GM23248 (cell line): ENCODE measurements at regions not wholly inside any gene's neighbourhood (a gene's known extent, or its start where the extent isn't known, plus 50 kb on each side); places are given as distances from the start of the nearest gene placed in this dataset.
"Not testable (repeated sequence)": the region's sequence is repeated elsewhere in the genome, so short reads cannot be mapped to it uniquely, and the experiment has no call there.

Experiments used
- DNase-seq: peaks from one replicate; pipeline ENCODE4 v3.0.0-alpha.2; 2015
- H2AFZ ChIP-seq: fragments of 200-600 bp; sonication (generic); 2 replicates; pipeline ENCODE4 v1.6.1; 2016; ENCODE audit warnings: antibody characterized with exemption
- H3F3A ChIP-seq: fragments of 200-600 bp; sonication (generic); 2 replicates; pipeline ENCODE4 v1.6.1; 2016; ENCODE audit warnings: mild to moderate bottlenecking, antibody characterized with exemption, mixed run types; ENCODE audit not compliant: insufficient read depth
- H3K27ac ChIP-seq: fragments of 200-600 bp; sonication (generic); 2 replicates; pipeline ENCODE4 v1.5.1; 2016; ENCODE audit warnings: mild to moderate bottlenecking
- H3K27me3 ChIP-seq: fragments of 200-600 bp; sonication (generic); replicated peaks from 2 replicates; pipeline ENCODE4 v1.6.1; 2016; ENCODE audit warnings: mild to moderate bottlenecking; ENCODE audit not compliant: insufficient read depth
- H3K36me3 ChIP-seq: fragments of 200-600 bp; sonication (generic); 2 replicates; pipeline ENCODE4 v1.6.1; 2016; ENCODE audit warnings: low read depth, mild to moderate bottlenecking
- H3K4me1 ChIP-seq: fragments of 200-600 bp; sonication (generic); 2 replicates; pipeline ENCODE4 v1.6.1; 2016; ENCODE audit warnings: mild to moderate bottlenecking; ENCODE audit not compliant: insufficient read depth
- H3K4me2 ChIP-seq: fragments of 200-600 bp; sonication (generic); one replicate; pipeline ENCODE4 v1.6.1; 2016; ENCODE audit warnings: mild to moderate bottlenecking; ENCODE audit not compliant: unreplicated experiment
- H3K4me3 ChIP-seq: fragments of 200-600 bp; sonication (generic); 2 replicates; pipeline ENCODE4 v1.5.1; 2016; ENCODE audit warnings: mild to moderate bottlenecking
- H3K79me2 ChIP-seq: fragments of 200-600 bp; sonication (generic); 2 replicates; pipeline ENCODE4 v1.6.1; 2016; ENCODE audit warnings: mild to moderate bottlenecking; ENCODE audit not compliant: insufficient read depth
- H3K9ac ChIP-seq: fragments of 200-600 bp; sonication (generic); 2 replicates; pipeline ENCODE4 v1.6.1; 2016; ENCODE audit warnings: mild to moderate bottlenecking
- H3K9me2 ChIP-seq: fragments of 200-600 bp; sonication (generic); 2 replicates; pipeline ENCODE4 v1.6.1; 2016; ENCODE audit warnings: mixed run types, mild to moderate bottlenecking, moderate library complexity; ENCODE audit not compliant: insufficient read depth
- H3K9me3 ChIP-seq: fragments of 200-600 bp; sonication (generic); one replicate; pipeline ENCODE4 v1.6.1; 2017; ENCODE audit warnings: low read depth
- H4K20me1 ChIP-seq: fragments of 200-600 bp; sonication (generic); 2 replicates; pipeline ENCODE4 v1.6.0; 2016; ENCODE audit not compliant: insufficient read depth
- EZH2 ChIP-seq: fragments of 200-600 bp; sonication (generic); IDR thresholded peaks from 2 replicates; pipeline ENCODE4 v1.6.1; 2018; ENCODE audit warnings: antibody characterized with exemption, mild to moderate bottlenecking; ENCODE audit not compliant: insufficient read depth, poor library complexity, severe bottlenecking
- EZH2phosphoT487 ChIP-seq: fragments of 200-600 bp; sonication (generic); IDR thresholded peaks from 2 replicates; pipeline ENCODE4 v1.6.1; 2018; ENCODE audit warnings: antibody characterized with exemption, moderate library complexity, mild to moderate bottlenecking, low read depth; ENCODE audit not compliant: insufficient read depth
- WGBS, 2 experiments: methylation state at CpG; one replicate each; pipeline ENCODE4 v1.1.6; 2015 to 2017; ENCODE audit warnings: low lambda C conversion rate in 2 of 2, low coverage in 1 of 2; ENCODE audit errors: missing lambda C conversion rate in 2 of 2; 5-methylcytosine and 5-hydroxymethylcytosine counted together
- in situ Hi-C: fragments of 300-500 bp; cut with MboI; formaldehyde crosslinking; loops from 2 replicates; pipeline ENCODE4 v1.15.0; 2020

- Histone ChIP-seq H3K27me3 (no peaks in the 10 kb centered on the region), H3K4me1 (no peaks in the 10 kb centered on the region), H3K79me2 (no peaks in the 10 kb centered on the region), H3K9ac (no peak overlapping the region), H2AFZ (no peak overlapping the region), H4K20me1 (no peaks in the 10 kb centered on the region), H3K36me3 (no peaks in the 10 kb centered on the region), H3K27ac (no peak overlapping the region), H3K9me3 (no peaks in the 10 kb centered on the region), H3K9me2 (no peaks in the 10 kb centered on the region), H3F3A (no peaks in the 10 kb centered on the region), H3K4me2 (no peak overlapping the region), H3K4me3 (no peak overlapping the region)
- TF ChIP-seq EZH2 (no peak), EZH2phosphoT487 (no peak)
- 68 to 72% methylated on average over 5 of the region's 5 CpGs for WGBS, 2 experiments
- DNase-seq: no peak
- in situ Hi-C loops: no loop called here
These were observed 227.5 kb downstream of the PAPSS1 start for GRCh38 chr4:107492566-107492965.

GRCh38 chr4:107490116-107490515 lies 229.9 kb downstream of the PAPSS1 start:
- no peak for TF ChIP-seq EZH2phosphoT487
- Histone ChIP-seq H3K4me1 (no peaks in the 10 kb centered on the region), H3K9ac (no peak overlapping the region), H4K20me1 (no peaks in the 10 kb centered on the region), H3K79me2 (no peaks in the 10 kb centered on the region), H3K36me3 (no peaks in the 10 kb centered on the region), H2AFZ (no peak overlapping the region), H3K4me2 (no peak overlapping the region), H3F3A (no peaks in the 10 kb centered on the region), H3K9me3 (no peaks in the 10 kb centered on the region), H3K27me3 (no peaks in the 10 kb centered on the region), H3K4me3 (no peak overlapping the region), H3K9me2 (no peaks in the 10 kb centered on the region), H3K27ac (no peak overlapping the region)
- no peak for DNase-seq
- WGBS, 2 experiments: 77 to 81% methylated on average over 2 of the region's 2 CpGs
- in situ Hi-C loops: no loop called here

GRCh38 chr4:107483621-107484020 lies 236.4 kb downstream of the PAPSS1 start:
- H3K4me1 ChIP-seq, H4K20me1 ChIP-seq, H3K27me3 ChIP-seq, H3K9me3 ChIP-seq, H3K4me3 ChIP-seq, H3K9ac ChIP-seq, H3K9me2 ChIP-seq, H3K27ac ChIP-seq, H3K36me3 ChIP-seq, H3K79me2 ChIP-seq, H2AFZ ChIP-seq, in situ Hi-C loops, H3F3A ChIP-seq, H3K4me2 ChIP-seq, DNase-seq: not testable (repeated sequence)
- WGBS, 2 experiments: 21 to 24% methylated on average over 1 of the region's 1 CpG

GRCh38 chr4:107482546-107482945 lies 237.5 kb downstream of the PAPSS1 start:
- Histone ChIP-seq H2AFZ (no peak overlapping the region), H3K9ac (no peak overlapping the region), H3K9me2 (no peaks in the 10 kb centered on the region), H3F3A (no peaks in the 10 kb centered on the region), H3K36me3 (no peaks in the 10 kb centered on the region), H4K20me1 (no peaks in the 10 kb centered on the region), H3K27me3 (no peaks in the 10 kb centered on the region), H3K27ac (no peak overlapping the region), H3K79me2 (no peaks in the 10 kb centered on the region), H3K9me3 (no peaks in the 10 kb centered on the region), H3K4me1 (no peaks in the 10 kb centered on the region), H3K4me3 (no peak overlapping the region), H3K4me2 (no peak overlapping the region)
- in situ Hi-C loops: no loop called here
- WGBS, 2 experiments: 85 to 91% methylated on average over 2 of the region's 2 CpGs
- TF ChIP-seq EZH2phosphoT487: no peak
- TF ChIP-seq EZH2: no peak
- no peak for DNase-seq

- in situ Hi-C loops: no loop called here
- no peak for DNase-seq
- no peaks in the 10 kb centered on the region for H4K20me1 ChIP-seq
These were observed 241.6 kb downstream of the PAPSS1 start for GRCh38 chr4:107478327-107478980.

More at GRCh38 chr4:107478327-107478980, 241.6 kb downstream of the PAPSS1 start:
- H3K27ac ChIP-seq: no peak overlapping the region
- no peaks in the 10 kb centered on the region for H3K79me2 ChIP-seq
- H3K9me2 ChIP-seq: no peaks in the 10 kb centered on the region
- no peak for TF ChIP-seq EZH2phosphoT487
- no peak for TF ChIP-seq EZH2
- no peaks in the 10 kb centered on the region for H3K27me3 ChIP-seq
- H3K9me3 ChIP-seq: no peaks in the 10 kb centered on the region
- H3F3A ChIP-seq: no peaks in the 10 kb centered on the region
- H3K4me2 ChIP-seq: no peak overlapping the region
- H3K4me3 ChIP-seq: no peak overlapping the region
- no peak overlapping the region for H3K9ac ChIP-seq
- H2AFZ ChIP-seq: no peak overlapping the region
- no peaks in the 10 kb centered on the region for H3K36me3 ChIP-seq
- H3K4me1 ChIP-seq: no peaks in the 10 kb centered on the region
